CD1c-positive myeloid dendritic cell (primary cell): ENCODE measurements at regions not wholly inside any gene's neighbourhood (a gene's known extent, or its start where the extent isn't known, plus 50 kb on each side); places are given as distances from the start of the nearest gene placed in this dataset.

Source experiments
- DNase-seq: peaks from one replicate; pipeline ENCODE4 v3.0.0-alpha.2; 2016; ENCODE audit errors: extremely low spot score

DNA sequence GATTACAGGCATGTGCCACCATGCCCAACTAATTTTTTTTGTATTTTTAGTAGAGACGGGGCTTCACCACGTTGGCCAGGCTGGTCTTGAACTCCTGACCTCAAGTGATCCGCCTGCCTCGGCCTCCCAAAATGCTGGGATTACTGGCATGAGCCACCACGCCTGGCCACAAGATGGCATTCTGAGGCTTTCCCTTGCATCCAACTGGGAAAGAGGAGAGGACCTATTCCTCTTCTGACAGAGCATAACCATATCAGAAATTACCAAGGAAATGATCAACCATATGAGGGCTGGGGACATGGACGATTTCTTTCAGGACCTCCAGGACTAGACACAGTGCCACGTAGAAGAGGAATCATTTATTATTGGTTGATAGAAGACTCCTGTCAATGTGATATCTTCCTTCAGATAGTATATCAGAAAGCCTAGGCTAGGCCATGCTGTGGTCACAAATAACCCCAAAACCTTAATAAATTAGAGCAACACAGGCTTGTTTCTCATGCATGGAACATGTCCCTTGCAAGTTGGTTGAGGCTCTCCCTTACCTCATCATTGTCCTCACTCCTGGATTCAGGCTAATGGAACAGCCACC, 372.3 kb upstream of the IL12A start:
- DNase-seq, result no peak

DNA sequence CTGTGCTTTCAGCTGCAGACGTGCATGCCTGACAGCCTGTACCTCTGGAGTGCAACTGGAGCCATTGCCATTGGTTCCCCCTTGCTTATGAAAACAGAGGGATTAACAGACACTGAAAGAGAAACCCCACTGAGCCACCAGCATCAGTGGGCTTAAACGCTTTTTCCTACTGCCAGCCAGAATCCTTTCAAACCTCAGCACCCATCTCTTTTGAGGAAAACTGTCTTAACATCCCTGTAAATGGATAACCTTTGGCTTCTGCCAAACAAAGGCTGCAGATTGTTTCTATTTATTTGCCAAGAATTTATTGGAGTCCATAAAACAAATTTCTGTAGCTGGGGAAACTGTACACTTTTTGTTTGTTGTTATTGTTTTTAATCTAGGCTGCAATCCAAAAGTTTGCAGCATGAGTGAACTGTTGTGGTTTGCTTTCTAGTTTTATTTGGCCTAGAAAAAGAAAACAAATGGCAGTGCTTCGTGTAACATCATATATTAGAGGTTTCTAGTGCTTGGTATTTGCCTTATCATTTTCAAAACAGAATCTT, 369.2 kb upstream of the IL12A start:
- no peak for DNase-seq

- no peak for DNase-seq
These were observed 368.4 kb upstream of the IL12A start for GRCh38 chr3:159620281-159620680.

DNA sequence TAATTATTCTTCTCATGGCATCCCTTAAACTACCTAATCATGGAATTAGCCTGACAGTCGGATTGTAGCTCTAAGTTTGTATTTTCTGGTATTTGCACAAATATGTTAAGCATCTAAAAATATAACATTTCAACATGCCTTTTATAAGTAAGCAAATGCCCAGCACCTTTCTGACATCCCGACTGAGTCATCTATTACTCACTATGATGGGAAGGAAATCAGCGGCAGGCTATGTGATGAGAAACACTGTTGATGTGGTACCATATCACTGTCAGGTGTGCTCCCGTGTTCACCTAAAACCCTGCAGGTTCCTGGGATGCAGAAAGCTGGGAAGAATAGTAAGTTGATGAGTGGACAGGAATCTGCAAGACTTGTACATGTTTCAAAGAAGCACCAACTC, 367.8 kb upstream of the IL12A start:
- no peak for DNase-seq

- DNase-seq, result no peak
These were observed 364.0 kb upstream of the IL12A start for GRCh38 chr3:159624616-159625015.

GRCh38 chr3:159625594-159625993, 363.0 kb upstream of the IL12A start:
- no peak for DNase-seq

GRCh38 chr3:159626598-159626997, 362.0 kb upstream of the IL12A start:
- no peak for DNase-seq

GRCh38 chr3:159627229-159627628, 361.4 kb upstream of the IL12A start:
- no peak for DNase-seq

DNA sequence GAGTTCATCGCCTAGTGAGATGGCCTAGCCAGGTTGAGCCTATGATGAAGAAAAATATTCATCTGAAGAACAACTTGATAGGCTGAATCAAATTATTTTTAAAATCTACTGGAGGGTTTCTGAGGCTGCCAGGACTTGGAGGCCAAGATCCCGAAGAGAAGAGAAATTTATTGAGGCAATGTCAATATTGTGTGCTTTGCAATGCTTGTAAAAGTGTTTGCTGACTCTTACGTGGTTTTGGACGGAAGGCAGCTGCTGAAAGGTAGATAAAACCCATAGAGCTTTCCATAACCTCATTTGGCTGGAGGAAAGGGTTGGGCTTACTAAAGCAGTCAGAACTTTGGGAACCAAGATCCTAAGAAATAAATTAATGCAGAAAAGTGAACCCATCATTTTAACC, 361.0 kb upstream of the IL12A start:
- no peak for DNase-seq

GRCh38 chr3:159629329-159630084, 359.1 kb upstream of the IL12A start:
- no peak for DNase-seq

- DNase-seq, result no peak
These were observed 357.4 kb upstream of the IL12A start for GRCh38 chr3:159631226-159631625.

DNA sequence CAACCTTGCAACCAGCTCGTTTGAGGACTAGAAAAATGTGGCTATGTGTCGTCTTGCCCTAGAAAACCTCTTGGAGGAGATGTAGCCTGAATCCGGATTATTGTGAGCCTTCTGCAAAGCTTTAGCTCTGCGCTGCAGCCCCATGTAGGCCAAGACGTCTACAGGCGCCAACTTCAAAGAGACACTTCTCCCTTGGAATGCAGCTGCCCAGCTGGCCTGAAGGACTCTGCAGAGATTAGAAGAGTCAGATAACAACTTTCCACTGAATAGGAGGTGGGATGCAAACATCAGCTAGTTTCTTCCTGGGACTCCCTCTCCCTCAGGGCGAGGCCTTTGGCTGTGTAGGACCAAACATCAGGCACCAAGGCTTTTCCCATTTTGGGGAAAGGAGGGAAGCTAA, 356.5 kb upstream of the IL12A start:
- no peak for DNase-seq

DNA sequence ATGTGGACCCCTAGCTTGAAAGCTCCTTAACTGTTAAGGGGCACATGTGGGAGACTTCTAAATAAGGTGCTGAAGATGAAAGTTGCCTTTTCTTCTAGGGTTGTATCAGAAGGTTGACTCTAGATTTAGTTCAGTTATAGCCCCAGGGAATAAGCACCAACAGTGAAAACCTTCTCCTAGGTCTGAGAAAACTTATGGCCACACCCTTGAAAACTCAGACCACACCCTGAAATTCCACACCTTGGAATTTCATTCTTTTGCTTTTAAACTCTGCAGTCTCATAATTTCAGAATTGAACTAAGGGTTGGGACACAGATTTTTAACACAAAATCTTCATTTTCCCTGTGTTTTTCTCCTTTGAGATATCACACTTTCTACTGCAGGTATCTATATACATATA, 355.8 kb upstream of the IL12A start:
- DNase-seq, result no peak

GRCh38 chr3:159634483-159634882, 354.2 kb upstream of the IL12A start:
- no peak for DNase-seq

DNA sequence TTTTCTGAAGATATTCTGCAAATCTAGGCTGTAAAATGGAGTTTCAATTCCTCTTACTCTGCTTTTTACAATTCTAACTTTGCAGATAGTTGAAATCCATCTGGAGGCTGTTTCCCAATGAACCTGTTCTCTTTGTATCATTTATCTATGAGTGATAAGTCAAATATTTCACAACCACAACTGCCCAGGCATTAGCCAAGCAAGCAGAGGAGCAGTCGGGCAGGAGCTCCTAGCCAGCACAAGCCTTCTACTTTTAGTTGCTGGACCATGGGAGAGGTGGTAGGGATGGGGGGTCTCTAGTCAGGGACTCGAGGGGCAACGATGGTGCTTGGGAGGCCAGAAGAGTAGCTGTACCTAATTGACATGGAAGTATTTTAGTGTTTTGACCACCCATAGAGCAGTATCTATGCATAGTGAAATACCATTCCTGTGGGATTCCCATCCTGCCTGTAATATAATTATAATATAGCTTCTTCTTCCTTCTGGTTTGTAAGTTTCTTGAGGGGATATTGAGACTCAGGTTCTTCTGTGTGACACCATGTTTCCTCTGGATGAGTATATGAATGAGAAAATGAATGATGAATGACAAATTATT, 353.5 kb upstream of the IL12A start:
- no peak for DNase-seq

GRCh38 chr3:159637883-159638542, 350.6 kb upstream of the IL12A start:
- no peak for DNase-seq

- DNase-seq, result no peak
These were observed 348.4 kb upstream of the IL12A start for GRCh38 chr3:159640225-159640624.

- no peak for DNase-seq
These were observed 345.2 kb upstream of the IL12A start for GRCh38 chr3:159643406-159643805.

DNA sequence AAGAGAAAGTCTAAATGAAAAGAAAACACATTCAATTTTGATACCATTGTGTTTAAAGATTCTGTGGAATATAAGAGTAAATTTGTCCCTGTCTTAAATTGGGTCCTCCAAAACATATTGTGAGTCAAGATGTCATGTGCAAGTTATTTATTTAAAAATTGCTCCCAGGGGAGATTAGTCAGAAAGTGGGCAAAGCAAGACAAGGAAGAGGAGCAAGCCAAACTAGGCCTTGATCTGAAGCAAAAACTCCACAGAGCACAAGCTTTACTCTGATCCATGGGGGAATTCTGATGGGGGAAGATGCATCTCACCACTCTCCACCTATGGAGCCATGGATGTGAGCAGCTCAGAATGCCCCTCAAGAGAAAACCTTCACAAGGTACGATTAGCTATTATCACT, 342.8 kb upstream of the IL12A start:
- no peak for DNase-seq

- DNase-seq, result no peak
These were observed 338.7 kb upstream of the IL12A start for GRCh38 chr3:159649951-159650350.

- DNase-seq, result no peak
These were observed 337.9 kb upstream of the IL12A start for GRCh38 chr3:159650726-159651125.

DNA sequence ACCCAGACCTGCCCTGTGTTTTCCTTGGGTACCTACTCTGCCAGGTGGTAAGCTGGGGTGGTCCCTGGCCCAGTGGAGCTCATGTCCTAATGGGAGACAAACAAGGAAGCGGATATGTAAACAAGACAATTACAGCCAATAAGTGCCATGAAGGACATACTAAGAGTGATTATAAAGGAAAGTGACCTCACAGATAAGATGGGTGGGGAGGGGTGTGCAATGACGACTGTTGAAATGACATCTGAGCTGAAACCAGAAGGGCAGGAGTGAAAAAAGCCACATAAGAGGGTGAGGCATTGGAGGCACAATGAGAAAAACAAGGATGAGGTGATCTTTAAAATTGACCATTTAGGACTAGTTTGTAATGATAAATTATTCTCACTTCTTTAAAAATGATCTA, 336.2 kb upstream of the IL12A start:
- DNase-seq, result no peak
